Fibroblast of villous mesenchyme (primary cell): ENCODE measurements at regions not wholly inside any gene's neighbourhood (a gene's known extent, or its start where the extent isn't known, plus 50 kb on each side); places are given as distances from the start of the nearest gene placed in this dataset.
"Not testable (repeated sequence)": the region's sequence is repeated elsewhere in the genome, so short reads cannot be mapped to it uniquely, and the experiment has no call there.

Experiments used
- DNase-seq: peaks from one replicate; pipeline ENCODE4 v3.0.0-alpha.2; 2010; ENCODE audit warnings: low read depth
- H3K4me3 ChIP-seq: 2 replicates; pipeline ENCODE4 v1.5.1; 2011; ENCODE audit warnings: low read depth, mild to moderate bottlenecking, low read length
- TF ChIP-seq, protein P1 (sequence below): IDR thresholded peaks from 2 replicates; pipeline ENCODE4 v1.5.1; 2012; ENCODE audit warnings: low read depth, mild to moderate bottlenecking, low read length; ENCODE audit not compliant: insufficient read depth

DNA sequence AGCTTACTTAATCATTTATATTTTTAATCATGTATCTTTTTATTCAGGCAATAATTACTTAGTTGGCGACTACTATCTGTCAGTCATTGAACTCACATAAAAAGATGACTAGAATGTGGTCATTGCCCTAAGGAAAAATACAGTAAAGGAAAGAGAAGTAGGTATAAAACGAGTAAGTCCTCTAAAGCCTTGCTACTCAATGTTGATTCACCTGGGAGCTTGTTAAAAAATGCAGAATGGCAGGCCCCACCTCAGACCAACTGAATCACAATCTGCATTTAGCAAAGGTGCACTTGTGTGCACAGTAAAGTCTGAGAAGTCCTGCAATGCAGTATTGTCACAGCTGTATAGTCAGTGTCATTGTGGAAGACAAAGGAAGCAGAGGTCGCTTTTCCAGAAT lies 592.4 kb downstream of the CSNK1G3 start:
- no peak for DNase-seq
- H3K4me3 ChIP-seq = no peak overlapping the region
- TF ChIP-seq, protein P1, sequence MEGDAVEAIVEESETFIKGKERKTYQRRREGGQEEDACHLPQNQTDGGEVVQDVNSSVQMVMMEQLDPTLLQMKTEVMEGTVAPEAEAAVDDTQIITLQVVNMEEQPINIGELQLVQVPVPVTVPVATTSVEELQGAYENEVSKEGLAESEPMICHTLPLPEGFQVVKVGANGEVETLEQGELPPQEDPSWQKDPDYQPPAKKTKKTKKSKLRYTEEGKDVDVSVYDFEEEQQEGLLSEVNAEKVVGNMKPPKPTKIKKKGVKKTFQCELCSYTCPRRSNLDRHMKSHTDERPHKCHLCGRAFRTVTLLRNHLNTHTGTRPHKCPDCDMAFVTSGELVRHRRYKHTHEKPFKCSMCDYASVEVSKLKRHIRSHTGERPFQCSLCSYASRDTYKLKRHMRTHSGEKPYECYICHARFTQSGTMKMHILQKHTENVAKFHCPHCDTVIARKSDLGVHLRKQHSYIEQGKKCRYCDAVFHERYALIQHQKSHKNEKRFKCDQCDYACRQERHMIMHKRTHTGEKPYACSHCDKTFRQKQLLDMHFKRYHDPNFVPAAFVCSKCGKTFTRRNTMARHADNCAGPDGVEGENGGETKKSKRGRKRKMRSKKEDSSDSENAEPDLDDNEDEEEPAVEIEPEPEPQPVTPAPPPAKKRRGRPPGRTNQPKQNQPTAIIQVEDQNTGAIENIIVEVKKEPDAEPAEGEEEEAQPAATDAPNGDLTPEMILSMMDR = no peak

DNA sequence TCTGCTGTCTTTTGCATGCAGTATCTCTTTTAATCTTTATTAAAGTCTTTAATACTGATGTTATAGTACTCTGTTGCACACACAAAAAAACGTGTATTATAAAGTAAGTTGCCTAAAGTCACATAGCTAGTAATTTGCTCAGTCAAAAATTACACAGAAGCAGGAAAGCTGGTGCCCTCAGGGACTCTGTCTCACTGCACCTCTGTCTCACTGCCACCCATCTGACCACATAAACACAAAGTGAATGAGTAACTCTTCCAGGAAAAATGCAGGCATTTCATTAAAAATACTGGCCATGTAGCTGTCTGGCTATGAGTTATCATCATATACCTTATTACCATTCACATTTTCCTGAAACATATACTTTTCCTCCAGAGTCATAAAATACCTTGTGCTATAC lies 591.7 kb downstream of the CSNK1G3 start:
- TF ChIP-seq, protein P1 = no peak
- DNase-seq = no peak

DNA sequence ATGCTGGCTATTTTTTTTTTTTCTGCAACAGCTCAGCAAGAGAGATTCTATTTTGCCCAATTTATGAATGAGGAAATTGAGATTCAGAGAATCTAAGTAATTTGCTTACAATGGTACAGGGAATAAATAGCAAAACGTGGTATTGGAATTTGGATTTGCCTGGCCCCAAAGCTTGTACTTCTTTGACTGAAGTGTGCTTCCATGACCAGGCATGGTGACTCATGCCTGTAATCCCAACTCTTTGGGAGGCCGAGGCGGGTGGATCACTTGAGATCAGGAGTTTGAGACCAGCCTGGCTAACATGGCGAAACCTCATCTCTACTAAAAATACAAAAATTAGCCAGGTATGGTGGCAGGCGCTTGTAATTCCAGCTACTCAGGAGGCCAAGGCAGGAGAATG lies 591.1 kb downstream of the CSNK1G3 start:
- H3K4me3 ChIP-seq, DNase-seq: not testable (repeated sequence)

More for the DNA sequence above, 591.7 kb downstream of the CSNK1G3 start:
- H3K4me3 ChIP-seq = no peak overlapping the region

DNA sequence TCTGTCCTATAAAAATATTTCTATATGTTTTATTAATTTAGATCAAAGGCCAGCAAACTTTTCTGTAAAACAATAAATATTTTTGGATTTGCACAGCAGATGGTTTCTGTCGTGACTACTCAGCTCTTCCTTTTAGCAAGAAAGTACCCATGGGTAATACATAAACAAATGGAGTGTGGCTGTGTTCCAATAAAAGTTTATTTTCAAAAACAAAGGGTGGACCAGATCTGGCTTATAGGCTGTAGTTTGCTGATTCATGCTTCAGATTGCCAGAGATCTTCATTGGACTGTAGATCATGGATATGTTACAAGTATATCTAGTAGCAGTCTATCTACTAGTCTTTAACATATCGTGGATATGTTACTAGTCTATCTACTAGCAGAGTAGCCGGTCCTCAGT lies 590.5 kb downstream of the CSNK1G3 start:
- no peak overlapping the region for H3K4me3 ChIP-seq
- TF ChIP-seq, protein P1 = no peak
- DNase-seq = peak; percentile 43

DNA sequence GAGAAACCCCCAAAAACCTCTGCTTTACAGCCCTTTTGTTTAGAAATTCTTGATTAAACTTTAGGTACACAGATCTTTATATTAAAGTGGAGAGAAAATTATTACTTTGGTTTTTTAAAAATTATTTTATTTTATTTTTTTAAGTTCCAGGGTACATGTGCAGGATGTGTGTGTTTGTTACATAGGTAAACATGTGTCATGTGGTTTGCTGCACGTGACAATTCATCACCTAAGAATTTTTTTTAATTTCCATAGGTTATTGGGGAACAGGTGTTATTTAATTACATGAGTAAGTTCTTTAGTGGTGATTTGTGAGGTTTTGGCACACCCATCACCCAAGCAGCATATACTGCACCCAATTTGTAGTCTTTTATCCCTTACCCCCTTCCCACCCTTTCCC lies 581.7 kb downstream of the CSNK1G3 start:
- DNase-seq = no peak
- TF ChIP-seq, protein P1 = no peak
- H3K4me3 ChIP-seq = no peak overlapping the region

DNA sequence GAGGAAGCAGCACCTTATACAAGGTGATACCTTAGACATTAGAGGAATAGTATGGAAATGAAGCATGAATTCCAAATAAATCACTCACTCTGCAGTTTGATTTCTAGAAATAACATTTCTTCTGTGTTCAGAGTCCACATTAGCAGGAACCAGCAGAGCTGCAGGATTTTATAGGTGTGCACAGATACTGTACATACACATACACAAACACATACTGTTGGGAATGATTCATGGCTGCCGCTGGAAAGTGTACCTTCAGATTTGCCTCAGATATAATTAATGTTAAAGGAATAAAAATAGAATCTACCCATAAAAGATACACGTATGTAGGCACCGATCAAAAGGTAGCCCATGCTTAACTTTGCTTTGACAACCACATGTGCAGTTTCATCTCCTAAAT lies 578.1 kb downstream of the CSNK1G3 start:
- H3K4me3 ChIP-seq = no peak overlapping the region
- TF ChIP-seq, protein P1 = no peak
- DNase-seq = no peak

DNA sequence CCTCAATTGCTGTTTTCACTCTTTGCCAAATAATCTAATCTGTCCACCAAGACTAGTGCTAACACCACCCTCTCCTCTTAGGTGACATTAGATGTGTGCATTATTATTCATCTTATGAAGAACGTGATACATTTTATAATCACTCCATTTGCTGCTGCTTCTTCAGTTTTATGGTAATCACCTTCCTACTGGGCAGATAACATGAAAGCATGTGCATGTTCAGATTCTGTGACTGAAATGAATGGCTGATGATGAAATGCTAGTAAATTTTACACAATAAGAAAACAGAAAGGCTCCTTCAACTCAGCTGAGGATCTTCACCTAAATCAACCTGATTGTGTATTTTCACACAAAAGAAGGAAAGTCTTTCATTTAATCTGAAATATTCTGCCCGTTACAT lies 577.6 kb downstream of the CSNK1G3 start:
- TF ChIP-seq, protein P1 = no peak
- DNase-seq = no peak
- no peak overlapping the region for H3K4me3 ChIP-seq
